ENCODE measurements at regions not wholly inside any gene's neighbourhood (a gene's known extent, or its start where the extent isn't known, plus 50 kb on each side); places are given as distances from the start of the nearest gene placed in this dataset.
"Not testable (repeated sequence)": the region's sequence is repeated elsewhere in the genome, so short reads cannot be mapped to it uniquely, and the experiment has no call there.

GRCh38 chr6:26770941-26771666 is 111.6 kb upstream of the ZNF322 start:
- H3K9me3 ChIP-seq; H3K27ac ChIP-seq; H3K4me1 ChIP-seq (ENCODE audit: insufficient read depth); H3K36me3 ChIP-seq; H3K4me3 ChIP-seq; H3K27me3 ChIP-seq; DNase-seq; intact Hi-C loops (cut with DNase I): not testable (repeated sequence)
- no CpG with 5 or more reads among the region's 31 CpGs for WGBS, 3 donors

GRCh38 chr6:26773414-26773813 is 113.9 kb upstream of the ZNF322 start:
- H3K36me3 ChIP-seq; H3K27ac ChIP-seq; H3K4me1 ChIP-seq (ENCODE audit: insufficient read depth); H3K27me3 ChIP-seq; intact Hi-C loops (cut with DNase I); H3K9me3 ChIP-seq; DNase-seq; H3K4me3 ChIP-seq: not testable (repeated sequence)
- WGBS, 3 donors: no CpG with 5 or more reads among the region's 12 CpGs

- DNase-seq; H3K27me3 ChIP-seq; H3K9me3 ChIP-seq; H3K4me3 ChIP-seq; intact Hi-C loops (cut with DNase I); H3K36me3 ChIP-seq; H3K4me1 ChIP-seq (ENCODE audit: insufficient read depth); H3K27ac ChIP-seq: not testable (repeated sequence)
- WGBS, 3 donors: no CpG with 5 or more reads among the region's 21 CpGs
Measured at GRCh38 chr6:26780563-26780962, 121.0 kb upstream of the ZNF322 start.

GRCh38 chr6:26795474-26796307 is 136.1 kb upstream of the ZNF322 start:
- H3K27ac ChIP-seq; DNase-seq; H3K36me3 ChIP-seq; H3K4me3 ChIP-seq; intact Hi-C loops (cut with DNase I); H3K4me1 ChIP-seq (ENCODE audit: insufficient read depth); H3K27me3 ChIP-seq; H3K9me3 ChIP-seq: not testable (repeated sequence)
- no CpG with 5 or more reads among the region's 10 CpGs for WGBS, 3 donors

GRCh38 chr6:26799903-26800633 is 140.5 kb upstream of the ZNF322 start:
- H3K36me3 ChIP-seq; DNase-seq; H3K4me1 ChIP-seq (ENCODE audit: insufficient read depth); H3K27me3 ChIP-seq; H3K9me3 ChIP-seq; H3K4me3 ChIP-seq; H3K27ac ChIP-seq; intact Hi-C loops (cut with DNase I): not testable (repeated sequence)
- no CpG with 5 or more reads among the region's 17 CpGs for WGBS, 3 donors

- H3K27ac ChIP-seq; H3K4me1 ChIP-seq (ENCODE audit: insufficient read depth); intact Hi-C loops (cut with DNase I); H3K9me3 ChIP-seq; H3K27me3 ChIP-seq; H3K36me3 ChIP-seq; H3K4me3 ChIP-seq; DNase-seq: not testable (repeated sequence)
- WGBS, 3 donors: no CpG with 5 or more reads among the region's 16 CpGs
Measured at GRCh38 chr6:26803762-26804161, 144.2 kb upstream of the ZNF322 start.

GRCh38 chr6:26811486-26812116 is 152.1 kb upstream of the ZNF322 start:
- H3K27ac ChIP-seq; H3K4me3 ChIP-seq; H3K9me3 ChIP-seq; DNase-seq; H3K36me3 ChIP-seq; H3K4me1 ChIP-seq (ENCODE audit: insufficient read depth); H3K27me3 ChIP-seq; intact Hi-C loops (cut with DNase I): not testable (repeated sequence)
- WGBS, 3 donors: no CpG with 5 or more reads among the region's 36 CpGs

- H3K9me3 ChIP-seq; H3K4me3 ChIP-seq; H3K27ac ChIP-seq; H3K36me3 ChIP-seq; H3K27me3 ChIP-seq; DNase-seq; H3K4me1 ChIP-seq (ENCODE audit: insufficient read depth); intact Hi-C loops (cut with DNase I): not testable (repeated sequence)
- WGBS, 3 donors: no CpG with 5 or more reads among the region's 5 CpGs
Measured at GRCh38 chr6:26818640-26819225, 159.2 kb upstream of the ZNF322 start.

GRCh38 chr6:26827965-26828364 is 168.4 kb upstream of the ZNF322 start:
- H3K27me3 ChIP-seq; H3K4me3 ChIP-seq; H3K36me3 ChIP-seq; H3K27ac ChIP-seq; intact Hi-C loops (cut with DNase I); H3K9me3 ChIP-seq; DNase-seq; H3K4me1 ChIP-seq (ENCODE audit: insufficient read depth): not testable (repeated sequence)
- no CpG with 5 or more reads among the region's 4 CpGs for WGBS, 3 donors

- H3K27me3 ChIP-seq; H3K9me3 ChIP-seq; H3K36me3 ChIP-seq; H3K27ac ChIP-seq; DNase-seq; H3K4me1 ChIP-seq (ENCODE audit: insufficient read depth); H3K4me3 ChIP-seq; intact Hi-C loops (cut with DNase I): not testable (repeated sequence)
- no CpG with 5 or more reads among the region's 2 CpGs for WGBS, 3 donors
Measured at GRCh38 chr6:26829480-26829879, 169.9 kb upstream of the ZNF322 start.

GRCh38 chr6:26830992-26831391 is 171.4 kb upstream of the ZNF322 start:
- H3K36me3 ChIP-seq; H3K4me3 ChIP-seq; intact Hi-C loops (cut with DNase I); H3K27me3 ChIP-seq; DNase-seq; H3K9me3 ChIP-seq; H3K4me1 ChIP-seq (ENCODE audit: insufficient read depth); H3K27ac ChIP-seq: not testable (repeated sequence)
- 81 to 85% (median 83%) methylated on average over 9 of the region's 9 CpGs for WGBS, 3 donors

All from ovary (tissue), 7 donors.